Ovary (tissue), 7 donors: ENCODE measurements at regions not wholly inside any gene's neighbourhood (a gene's known extent, or its start where the extent isn't known, plus 50 kb on each side); places are given as distances from the start of the nearest gene placed in this dataset.

Source experiments
- DNase-seq, 5 donors: peaks; one replicate each; pipeline ENCODE4 v3.0.0-alpha.2; 2019 to 2020
- H3K27ac ChIP-seq, 2 donors: fragments of 200-600 bp; one replicate each; pipeline versions ENCODE4 v1.5.1 to v1.8.0; 2019 to 2022
- H3K27me3 ChIP-seq: fragments of 200-600 bp; one replicate; pipeline ENCODE4 v1.8.0; 2022
- H3K36me3 ChIP-seq: fragments of 200-600 bp; sonication (generic); one replicate; pipeline ENCODE4 v1.5.1; 2019
- H3K4me1 ChIP-seq: one replicate; pipeline ENCODE4 v1.8.1; 2013; ENCODE audit warnings: mild to moderate bottlenecking, moderate library complexity; ENCODE audit not compliant: insufficient read depth
- H3K4me3 ChIP-seq: fragments of 200-600 bp; sonication (generic); one replicate; pipeline ENCODE4 v1.5.1; 2017
- H3K9me3 ChIP-seq, 2 donors: fragments of 200-600 bp in 1 of 2; sonication (generic) in 1 of 2; one replicate each; pipeline versions ENCODE4 v1.5.1 to v1.8.1; 2013 to 2019; ENCODE audit warnings: mild to moderate bottlenecking in 1 of 2, moderate library complexity in 1 of 2
- EP300 ChIP-seq: sonication (generic); formaldehyde crosslinking; IDR thresholded peaks from one replicate; pipeline ENCODE4 v1.6.1; 2017; ENCODE audit warnings: antibody characterized with exemption
- POLR2A ChIP-seq: fragments of 450-650 bp; IDR thresholded peaks from one replicate; pipeline ENCODE4 v1.6.1; 2017; ENCODE audit warnings: antibody characterized with exemption, mild to moderate bottlenecking, moderate library complexity
- WGBS, 3 donors: extraction: QIAGEN DNeasy Blood & Tissue Kit in 1 of 3; methylation state at CpG; one replicate each; pipeline versions ENCODE4 v1.1.5 to v1.1.7; 2013 to 2017; 5-methylcytosine and 5-hydroxymethylcytosine counted together
- intact Hi-C, 4 donors: fragments of 100-400 bp; cut with DNase I; formaldehyde crosslinking; loops; one replicate each; pipeline versions ENCODE4 v1.11.0 to v1.15.1; 2022 to 2023
- TF ChIP-seq, protein P1 (sequence below), 3 donors: fragments of 450-650 bp in 2 of 3; fragments of 200-600 bp in 1 of 3; IDR thresholded peaks; one replicate each; pipeline versions ENCODE4 v1.5.1 to v1.8.0; 2016 to 2022; ENCODE audit warnings: antibody characterized with exemption in 3 of 3, mild to moderate bottlenecking in 1 of 3
- donor health status: DM: no; HTN: no; CAD: no; lungs with moderate emphysema.
- donor health status: DM: no; HTN: no; CAD: no.
- donor health status: Bipolar disorder and iron deficiency.
- donor health status: DM: no; HTN: no; CAD: no.
- donor health status: DM: yes; HTN: yes; CAD: no.

GRCh38 chr4:186912606-186913005 is 188.9 kb upstream of the FAT1 start:
- intact Hi-C loops, result no loop called here
- Histone ChIP-seq H3K4me1 (no peaks in the 10 kb centered on the region), H3K9me3 (no peaks in the 10 kb centered on the region), H3K36me3 (no peaks in the 10 kb centered on the region), H3K4me3 (no peak overlapping the region), H3K27me3 (no peaks in the 10 kb centered on the region), H3K27ac (no peak overlapping the region)
- DNase-seq, result no peak
- TF ChIP-seq, protein P1, sequence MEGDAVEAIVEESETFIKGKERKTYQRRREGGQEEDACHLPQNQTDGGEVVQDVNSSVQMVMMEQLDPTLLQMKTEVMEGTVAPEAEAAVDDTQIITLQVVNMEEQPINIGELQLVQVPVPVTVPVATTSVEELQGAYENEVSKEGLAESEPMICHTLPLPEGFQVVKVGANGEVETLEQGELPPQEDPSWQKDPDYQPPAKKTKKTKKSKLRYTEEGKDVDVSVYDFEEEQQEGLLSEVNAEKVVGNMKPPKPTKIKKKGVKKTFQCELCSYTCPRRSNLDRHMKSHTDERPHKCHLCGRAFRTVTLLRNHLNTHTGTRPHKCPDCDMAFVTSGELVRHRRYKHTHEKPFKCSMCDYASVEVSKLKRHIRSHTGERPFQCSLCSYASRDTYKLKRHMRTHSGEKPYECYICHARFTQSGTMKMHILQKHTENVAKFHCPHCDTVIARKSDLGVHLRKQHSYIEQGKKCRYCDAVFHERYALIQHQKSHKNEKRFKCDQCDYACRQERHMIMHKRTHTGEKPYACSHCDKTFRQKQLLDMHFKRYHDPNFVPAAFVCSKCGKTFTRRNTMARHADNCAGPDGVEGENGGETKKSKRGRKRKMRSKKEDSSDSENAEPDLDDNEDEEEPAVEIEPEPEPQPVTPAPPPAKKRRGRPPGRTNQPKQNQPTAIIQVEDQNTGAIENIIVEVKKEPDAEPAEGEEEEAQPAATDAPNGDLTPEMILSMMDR (IDR thresholded peaks at IDR 0.05), result no peak
- TF ChIP-seq POLR2A, result no peak
- TF ChIP-seq EP300, result no peak
- WGBS, 3 donors, result 71 to 73% (median 73%) methylated on average over 9 of the region's 9 CpGs

DNA sequence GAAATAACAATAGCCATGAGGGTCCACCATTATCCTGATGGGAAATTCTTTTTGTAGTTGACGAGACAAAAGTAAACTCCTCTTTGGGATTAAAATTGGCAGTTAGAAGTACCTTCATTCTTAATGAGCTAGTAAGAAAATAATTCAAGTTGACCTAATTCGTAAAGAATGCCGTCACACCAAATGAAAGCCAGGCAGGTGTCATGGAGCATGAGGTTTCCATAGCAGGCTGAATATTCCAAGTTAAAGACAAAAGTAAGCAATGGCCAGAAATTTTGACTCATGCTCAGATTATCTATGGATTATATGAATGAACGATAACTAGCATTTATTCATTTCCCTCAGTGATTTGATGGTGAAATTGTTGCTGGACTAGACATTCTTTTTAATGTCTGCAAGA is 192.2 kb upstream of the FAT1 start:
- H3K27ac ChIP-seq, result no peak overlapping the region

DNA sequence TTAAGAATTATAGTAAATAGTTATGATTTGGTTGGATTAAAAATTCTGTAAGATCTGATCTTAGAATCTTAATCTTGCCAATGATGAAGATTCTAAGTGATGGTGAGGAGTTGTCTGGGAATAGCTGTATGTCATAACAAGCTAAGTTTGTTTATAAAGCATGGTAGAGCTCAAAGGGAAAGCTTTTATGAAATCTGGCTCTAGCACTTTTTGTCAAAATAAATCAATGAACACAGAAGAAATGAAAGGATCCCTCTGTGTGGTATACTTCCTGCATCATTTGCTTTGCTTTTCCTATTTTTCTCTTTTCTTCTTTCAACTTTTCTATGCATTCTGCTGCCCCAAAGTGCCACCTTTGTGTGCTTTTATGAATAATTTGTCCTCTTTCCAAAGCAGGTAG is 193.5 kb upstream of the FAT1 start:
- Histone ChIP-seq H3K4me3 (no peak overlapping the region), H3K9me3 (no peaks in the 10 kb centered on the region), H3K4me1 (no peaks in the 10 kb centered on the region), H3K27ac (no peak overlapping the region), H3K27me3 (no peaks in the 10 kb centered on the region), H3K36me3 (no peaks in the 10 kb centered on the region)
- TF ChIP-seq POLR2A, result no peak
- TF ChIP-seq, protein P1 (IDR thresholded peaks at IDR 0.05), result no peak
- TF ChIP-seq EP300, result no peak
- intact Hi-C loops, result no loop called here
- DNase-seq, result no peak

More for the DNA sequence above, 192.2 kb upstream of the FAT1 start:
- Histone ChIP-seq H3K4me3 (no peak overlapping the region), H3K9me3 (no peaks in the 10 kb centered on the region), H3K4me1 (no peaks in the 10 kb centered on the region), H3K27me3 (no peaks in the 10 kb centered on the region), H3K36me3 (no peaks in the 10 kb centered on the region)
- DNase-seq, result no peak
- WGBS, 3 donors, result 86 to 94% (median 89%) methylated on average over 4 of the region's 4 CpGs
- intact Hi-C loops, result no loop called here
- TF ChIP-seq, protein P1 (IDR thresholded peaks at IDR 0.05), result no peak
- TF ChIP-seq EP300 (no peak), POLR2A (no peak)

- 60 to 69% (median 64%) methylated on average over 3 of the region's 3 CpGs for WGBS, 3 donors
- no peak for TF ChIP-seq POLR2A
- Histone ChIP-seq H3K27me3 (no peaks in the 10 kb centered on the region), H3K9me3 (no peaks in the 10 kb centered on the region), H3K4me3 (no peak overlapping the region), H3K4me1 (no peaks in the 10 kb centered on the region), H3K36me3 (no peaks in the 10 kb centered on the region), H3K27ac (no peak overlapping the region)
- intact Hi-C loops, result no loop called here
- no peak for DNase-seq
These were observed 194.8 kb upstream of the FAT1 start for GRCh38 chr4:186918466-186918865.

DNA sequence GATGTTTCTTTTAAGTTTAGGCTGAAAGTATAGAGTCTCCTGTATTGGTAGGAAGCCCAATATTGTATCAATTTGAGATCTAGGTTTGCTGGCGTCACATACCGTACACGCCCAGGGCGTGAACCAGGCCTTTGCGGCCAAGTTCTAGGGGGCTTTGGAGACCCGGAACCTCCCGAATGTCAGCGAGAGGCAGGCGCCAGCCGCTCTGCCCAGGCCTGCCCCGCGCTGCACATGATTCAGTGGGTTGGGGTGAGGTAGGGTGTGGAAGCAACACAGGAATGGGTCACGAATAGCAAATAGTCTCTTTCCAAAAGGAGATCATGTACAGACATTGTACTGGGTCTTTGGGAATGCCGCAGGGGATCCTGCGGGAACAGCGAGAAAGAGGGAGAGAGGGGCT is 195.7 kb upstream of the FAT1 start:
- Histone ChIP-seq H3K36me3 (no peaks in the 10 kb centered on the region), H3K4me1 (no peaks in the 10 kb centered on the region), H3K9me3 (no peaks in the 10 kb centered on the region), H3K27ac (no peak overlapping the region), H3K27me3 (no peaks in the 10 kb centered on the region), H3K4me3 (no peak overlapping the region)
- TF ChIP-seq EP300, result no peak
- TF ChIP-seq, protein P1 (IDR thresholded peaks at IDR 0.05), result no peak
- no peak for TF ChIP-seq POLR2A
- intact Hi-C loops, result no loop called here
- 95 to 98% (median 97%) methylated on average over 16 of the region's 16 CpGs for WGBS, 3 donors
- DNase-seq, result no peak
